ENCODE measurements at regions not wholly inside any gene's neighbourhood (a gene's known extent, or its start where the extent isn't known, plus 50 kb on each side); places are given as distances from the start of the nearest gene placed in this dataset.

DNA sequence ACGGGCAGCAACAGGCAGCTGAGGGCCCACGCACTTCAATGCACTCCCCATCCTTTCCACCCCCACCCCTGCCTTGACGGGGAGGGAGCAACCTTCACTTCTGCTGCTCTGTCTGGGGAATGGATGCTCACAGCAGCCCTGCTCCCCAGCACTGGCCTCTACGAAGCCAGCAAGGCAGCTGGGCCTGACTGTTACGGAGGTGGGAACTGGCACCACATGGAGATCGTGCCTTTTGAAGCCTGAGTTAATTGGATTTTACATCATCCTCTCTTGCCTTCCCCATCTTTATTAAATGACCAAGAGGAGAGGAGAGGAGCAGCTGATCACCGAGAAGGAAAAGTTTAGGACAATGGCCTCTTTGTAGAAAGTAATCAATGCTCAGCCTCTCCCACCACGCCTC is 187.0 kb upstream of the RPL38 start:
- no peak overlapping the region for H3K9ac ChIP-seq (ENCODE audit: low read length)
- H3K18ac ChIP-seq (ENCODE audit: low read depth in 1 of 2, low read length in 2 of 2) = no peak overlapping the region
- H4K91ac ChIP-seq (ENCODE audit: low read length) = no peak overlapping the region
- DNase-seq = no peak
- H3K14ac ChIP-seq (ENCODE audit: low read length in 2 of 2) = no peak overlapping the region
- peaks cover 4% of the 10 kb centered on the region for H3K9me3 ChIP-seq (ENCODE audit: control insufficient read depth, low read length)
- H3K23ac ChIP-seq (ENCODE audit: low read length in 2 of 2) = no peak overlapping the region
- no peaks in the 10 kb centered on the region for H3K36me3 ChIP-seq (ENCODE audit: control insufficient read depth in 1 of 2, insufficient read depth in 2 of 2, low read depth in 1 of 2, low read length in 2 of 2)
- no peak overlapping the region for H2BK12ac ChIP-seq (ENCODE audit: low read length in 2 of 2)
- 77% methylated on average over 7 of the region's 8 CpGs for WGBS
- no peak overlapping the region for H2BK15ac ChIP-seq (ENCODE audit: low read depth, poor library complexity, severe bottlenecking)
- H4K8ac ChIP-seq (ENCODE audit: low read length) = no peak overlapping the region
- H3K27me3 ChIP-seq (ENCODE audit: control insufficient read depth in 1 of 2, insufficient read depth in 1 of 2, low read length in 2 of 2) = peaks cover 4 to 84% of the 10 kb centered on the region in 2 experiments
- no peaks in the 10 kb centered on the region for H3K79me1 ChIP-seq (replicated peaks; ENCODE audit: low read length, poor library complexity, severe bottlenecking)
- no peak overlapping the region for H3K4me3 ChIP-seq (ENCODE audit: insufficient read depth in 1 of 2, low read depth in 1 of 2, low read length in 2 of 2)
- no peak overlapping the region for H2BK5ac ChIP-seq (ENCODE audit: low read depth, low read length, poor library complexity, severe bottlenecking)
- H2AK5ac ChIP-seq (ENCODE audit: low read length, severe bottlenecking) = no peak overlapping the region
- no peak overlapping the region for H3K27ac ChIP-seq (ENCODE audit: low read length, poor library complexity, severe bottlenecking)
- H3K4me1 ChIP-seq (ENCODE audit: control insufficient read depth, insufficient read depth, low read depth, low read length) = no peaks in the 10 kb centered on the region
- H3K4ac ChIP-seq (ENCODE audit: low read depth in 1 of 2, low read length in 2 of 2) = no peak overlapping the region
- H2BK120ac ChIP-seq (ENCODE audit: low read depth, low read length) = no peak overlapping the region
- H2AFZ ChIP-seq (ENCODE audit: low read depth, low read length) = no peak overlapping the region
- H3K4me2 ChIP-seq (ENCODE audit: low read length, poor library complexity, severe bottlenecking) = no peak overlapping the region

DNA sequence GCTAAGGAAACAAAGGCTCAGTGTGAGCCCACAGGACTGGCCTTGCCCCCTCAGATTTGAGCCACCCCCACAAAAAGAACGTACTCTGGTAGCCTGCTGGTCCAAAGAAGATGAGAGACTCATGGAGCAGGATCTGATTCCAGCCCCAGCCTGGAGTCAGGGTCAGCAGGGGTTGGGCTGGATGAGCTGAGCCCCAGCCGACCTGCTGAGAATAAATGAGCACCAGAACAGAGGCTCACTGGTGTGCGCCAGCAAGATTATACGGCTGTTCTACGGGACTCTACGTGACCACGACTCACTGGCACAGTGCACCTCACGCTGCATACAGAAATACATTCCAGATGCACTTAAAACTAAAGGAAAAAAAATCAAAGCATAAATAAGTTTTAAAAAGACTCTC is 186.0 kb upstream of the RPL38 start:
- WGBS = 66% methylated on average over 3 of the region's 8 CpGs
- Histone ChIP-seq H2BK5ac (ENCODE audit: low read depth, low read length, poor library complexity, severe bottlenecking) (no peak overlapping the region), H3K9me3 (ENCODE audit: control insufficient read depth, low read length) (peaks cover 4% of the 10 kb centered on the region), H2BK120ac (ENCODE audit: low read depth, low read length) (no peak overlapping the region), H4K91ac (ENCODE audit: low read length) (no peak overlapping the region), H3K36me3 (ENCODE audit: control insufficient read depth in 1 of 2, insufficient read depth in 2 of 2, low read depth in 1 of 2, low read length in 2 of 2) (no peaks in the 10 kb centered on the region), H2AK5ac (ENCODE audit: low read length, severe bottlenecking) (no peak overlapping the region), H2BK15ac (ENCODE audit: low read depth, poor library complexity, severe bottlenecking) (no peak overlapping the region), H3K23ac (ENCODE audit: low read length in 2 of 2) (no peak overlapping the region), H3K14ac (ENCODE audit: low read length in 2 of 2) (no peak overlapping the region), H4K8ac (ENCODE audit: low read length) (no peak overlapping the region), H3K4ac (ENCODE audit: low read depth in 1 of 2, low read length in 2 of 2) (no peak overlapping the region), H3K4me1 (ENCODE audit: control insufficient read depth, insufficient read depth, low read depth, low read length) (no peaks in the 10 kb centered on the region), H3K27ac (ENCODE audit: low read length, poor library complexity, severe bottlenecking) (no peak overlapping the region), H3K4me2 (ENCODE audit: low read length, poor library complexity, severe bottlenecking) (no peak overlapping the region), H3K4me3 (ENCODE audit: insufficient read depth in 1 of 2, low read depth in 1 of 2, low read length in 2 of 2) (no peak overlapping the region), H3K27me3 (ENCODE audit: control insufficient read depth in 1 of 2, insufficient read depth in 1 of 2, low read length in 2 of 2) (peaks cover 0 to 80% of the 10 kb centered on the region in 2 experiments), H2BK12ac (ENCODE audit: low read length in 2 of 2) (no peak overlapping the region), H3K9ac (ENCODE audit: low read length) (no peak overlapping the region), H3K18ac (ENCODE audit: low read depth in 1 of 2, low read length in 2 of 2) (no peak overlapping the region), H3K79me1 (replicated peaks; ENCODE audit: low read length, poor library complexity, severe bottlenecking) (no peaks in the 10 kb centered on the region), H2AFZ (ENCODE audit: low read depth, low read length) (no peak overlapping the region)
- DNase-seq = no peak

DNA sequence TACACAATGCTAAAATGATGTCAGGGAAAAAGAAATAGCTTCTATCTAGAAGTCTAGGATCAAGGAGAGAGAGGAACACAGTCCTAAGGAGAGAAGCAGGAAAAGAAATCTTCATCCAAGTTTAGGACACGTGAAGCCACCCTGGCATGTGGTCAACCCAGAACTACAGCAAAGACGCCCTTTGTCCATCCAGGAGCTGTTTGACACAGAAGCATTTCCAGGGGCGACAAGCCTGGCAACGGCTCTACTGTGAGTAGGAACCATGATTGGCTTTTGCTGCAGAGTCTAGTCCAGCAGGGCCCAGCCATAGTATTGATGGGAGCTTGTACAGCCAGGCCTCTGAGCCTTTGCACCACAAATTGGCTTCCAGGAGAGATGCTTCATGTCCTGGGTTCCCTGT is 185.4 kb upstream of the RPL38 start:
- Histone ChIP-seq H3K27ac (ENCODE audit: low read length, poor library complexity, severe bottlenecking) (no peak overlapping the region), H3K4me1 (ENCODE audit: control insufficient read depth, insufficient read depth, low read depth, low read length) (no peaks in the 10 kb centered on the region), H3K23ac (ENCODE audit: low read length in 2 of 2) (no peak overlapping the region), H4K91ac (ENCODE audit: low read length) (no peak overlapping the region), H3K79me1 (replicated peaks; ENCODE audit: low read length, poor library complexity, severe bottlenecking) (no peaks in the 10 kb centered on the region), H2AK5ac (ENCODE audit: low read length, severe bottlenecking) (no peak overlapping the region), H2BK12ac (ENCODE audit: low read length in 2 of 2) (no peak overlapping the region), H2BK5ac (ENCODE audit: low read depth, low read length, poor library complexity, severe bottlenecking) (no peak overlapping the region), H3K9ac (ENCODE audit: low read length) (no peak overlapping the region), H4K8ac (ENCODE audit: low read length) (no peak overlapping the region), H3K4ac (ENCODE audit: low read depth in 1 of 2, low read length in 2 of 2) (no peak overlapping the region), H2BK15ac (ENCODE audit: low read depth, poor library complexity, severe bottlenecking) (no peak overlapping the region), H3K4me2 (ENCODE audit: low read length, poor library complexity, severe bottlenecking) (no peak overlapping the region), H3K9me3 (ENCODE audit: control insufficient read depth, low read length) (peaks cover 4% of the 10 kb centered on the region), H3K36me3 (ENCODE audit: control insufficient read depth in 1 of 2, insufficient read depth in 2 of 2, low read depth in 1 of 2, low read length in 2 of 2) (no peaks in the 10 kb centered on the region), H2AFZ (ENCODE audit: low read depth, low read length) (no peak overlapping the region), H3K4me3 (ENCODE audit: insufficient read depth in 1 of 2, low read depth in 1 of 2, low read length in 2 of 2) (no peak overlapping the region), H3K18ac (ENCODE audit: low read depth in 1 of 2, low read length in 2 of 2) (no peak overlapping the region), H3K14ac (ENCODE audit: low read length in 2 of 2) (no peak overlapping the region), H2BK120ac (ENCODE audit: low read depth, low read length) (no peak overlapping the region), H3K27me3 (ENCODE audit: control insufficient read depth in 1 of 2, insufficient read depth in 1 of 2, low read length in 2 of 2) (peaks cover 0 to 82% of the 10 kb centered on the region in 2 experiments)
- DNase-seq = no peak
- WGBS = 84% methylated on average over 4 of the region's 4 CpGs

- no peak for DNase-seq
- peaks cover 0 to 77% of the 10 kb centered on the region in 2 experiments for H3K27me3 ChIP-seq (ENCODE audit: control insufficient read depth in 1 of 2, insufficient read depth in 1 of 2, low read length in 2 of 2)
- WGBS = 79% methylated on average over 6 of the region's 6 CpGs
These were observed 184.2 kb upstream of the RPL38 start for GRCh38 chr17:74019271-74019670.

More at GRCh38 chr17:74019271-74019670, 184.2 kb upstream of the RPL38 start:
- Histone ChIP-seq H3K18ac (ENCODE audit: low read depth in 1 of 2, low read length in 2 of 2) (no peak overlapping the region), H2AK5ac (ENCODE audit: low read length, severe bottlenecking) (no peak overlapping the region), H4K91ac (ENCODE audit: low read length) (no peak overlapping the region), H2BK120ac (ENCODE audit: low read depth, low read length) (no peak overlapping the region), H3K36me3 (ENCODE audit: control insufficient read depth in 1 of 2, insufficient read depth in 2 of 2, low read depth in 1 of 2, low read length in 2 of 2) (no peaks in the 10 kb centered on the region), H3K79me1 (replicated peaks; ENCODE audit: low read length, poor library complexity, severe bottlenecking) (no peaks in the 10 kb centered on the region), H2BK15ac (ENCODE audit: low read depth, poor library complexity, severe bottlenecking) (no peak overlapping the region), H3K14ac (ENCODE audit: low read length in 2 of 2) (no peak overlapping the region), H4K8ac (ENCODE audit: low read length) (no peak overlapping the region), H3K4ac (ENCODE audit: low read depth in 1 of 2, low read length in 2 of 2) (no peak overlapping the region), H2BK12ac (ENCODE audit: low read length in 2 of 2) (no peak overlapping the region), H3K9ac (ENCODE audit: low read length) (no peak overlapping the region), H3K9me3 (ENCODE audit: control insufficient read depth, low read length) (peaks cover 4% of the 10 kb centered on the region), H3K4me3 (ENCODE audit: insufficient read depth in 1 of 2, low read depth in 1 of 2, low read length in 2 of 2) (no peak overlapping the region), H2AFZ (ENCODE audit: low read depth, low read length) (no peak overlapping the region), H3K4me1 (ENCODE audit: control insufficient read depth, insufficient read depth, low read depth, low read length) (no peaks in the 10 kb centered on the region), H2BK5ac (ENCODE audit: low read depth, low read length, poor library complexity, severe bottlenecking) (no peak overlapping the region), H3K27ac (ENCODE audit: low read length, poor library complexity, severe bottlenecking) (no peak overlapping the region), H3K23ac (ENCODE audit: low read length in 2 of 2) (no peak overlapping the region), H3K4me2 (ENCODE audit: low read length, poor library complexity, severe bottlenecking) (no peak overlapping the region)

Data from mesenchymal stem cell (in vitro differentiated cells and primary cell).